ENCODE measurements at regions not wholly inside any gene's neighbourhood (a gene's known extent, or its start where the extent isn't known, plus 50 kb on each side); places are given as distances from the start of the nearest gene placed in this dataset.
"Not testable (repeated sequence)": the region's sequence is repeated elsewhere in the genome, so short reads cannot be mapped to it uniquely, and the experiment has no call there.

DNA sequence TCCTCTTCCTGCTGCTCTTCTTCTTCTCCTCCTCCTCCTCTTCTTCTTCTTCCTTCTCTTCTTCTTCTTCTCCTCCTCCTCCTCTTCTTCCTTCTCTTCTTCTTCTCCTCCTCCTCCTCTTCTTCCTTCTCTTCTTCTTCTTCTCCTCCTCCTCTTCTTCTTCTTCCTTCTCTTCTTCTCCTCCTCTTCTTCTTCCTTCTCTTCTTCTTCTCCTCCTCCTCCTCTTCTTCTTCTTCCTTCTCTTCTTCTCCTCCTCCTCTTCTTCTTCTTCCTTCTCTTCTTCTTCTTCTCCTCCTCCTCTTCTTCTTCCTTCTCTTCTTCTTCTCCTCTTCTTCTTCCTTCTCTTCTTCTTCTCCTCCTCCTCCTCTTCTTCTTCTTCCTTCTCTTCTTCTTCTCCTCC lies 560.8 kb upstream of the CDH5 start:
- TF ChIP-seq, protein P1, sequence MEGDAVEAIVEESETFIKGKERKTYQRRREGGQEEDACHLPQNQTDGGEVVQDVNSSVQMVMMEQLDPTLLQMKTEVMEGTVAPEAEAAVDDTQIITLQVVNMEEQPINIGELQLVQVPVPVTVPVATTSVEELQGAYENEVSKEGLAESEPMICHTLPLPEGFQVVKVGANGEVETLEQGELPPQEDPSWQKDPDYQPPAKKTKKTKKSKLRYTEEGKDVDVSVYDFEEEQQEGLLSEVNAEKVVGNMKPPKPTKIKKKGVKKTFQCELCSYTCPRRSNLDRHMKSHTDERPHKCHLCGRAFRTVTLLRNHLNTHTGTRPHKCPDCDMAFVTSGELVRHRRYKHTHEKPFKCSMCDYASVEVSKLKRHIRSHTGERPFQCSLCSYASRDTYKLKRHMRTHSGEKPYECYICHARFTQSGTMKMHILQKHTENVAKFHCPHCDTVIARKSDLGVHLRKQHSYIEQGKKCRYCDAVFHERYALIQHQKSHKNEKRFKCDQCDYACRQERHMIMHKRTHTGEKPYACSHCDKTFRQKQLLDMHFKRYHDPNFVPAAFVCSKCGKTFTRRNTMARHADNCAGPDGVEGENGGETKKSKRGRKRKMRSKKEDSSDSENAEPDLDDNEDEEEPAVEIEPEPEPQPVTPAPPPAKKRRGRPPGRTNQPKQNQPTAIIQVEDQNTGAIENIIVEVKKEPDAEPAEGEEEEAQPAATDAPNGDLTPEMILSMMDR (IDR thresholded peaks at IDR 0.05): not testable (repeated sequence)
- not testable (repeated sequence) for TF ChIP-seq POLR2AphosphoS5 (IDR thresholded peaks at IDR 0.05)

Data from breast epithelium (tissue), 3 donors.